Osteocyte (in vitro differentiated cells): ENCODE measurements at regions not wholly inside any gene's neighbourhood (a gene's known extent, or its start where the extent isn't known, plus 50 kb on each side); places are given as distances from the start of the nearest gene placed in this dataset.
A peak's percentile ranks its signal among the peaks of the same experiment; 100 is the strongest.

Experiments used
- DNase-seq: peaks from one replicate; pipeline ENCODE4 v3.0.0; 2021; ENCODE audit warnings: mixed read lengths; ENCODE audit not compliant: unreplicated experiment; ENCODE audit errors: extremely low spot score
- H3K27ac Mint-ChIP-seq: one replicate; pipeline ENCODE4 v1.8.0; 2021; ENCODE audit warnings: mild to moderate bottlenecking, mixed read lengths; ENCODE audit not compliant: unreplicated experiment
- H3K27me3 Mint-ChIP-seq: one replicate; pipeline ENCODE4 v1.8.0; 2021; ENCODE audit warnings: mixed read lengths; ENCODE audit not compliant: unreplicated experiment
- H3K36me3 Mint-ChIP-seq: one replicate; pipeline ENCODE4 v1.8.0; 2021; ENCODE audit warnings: mixed read lengths; ENCODE audit not compliant: unreplicated experiment
- H3K4me1 Mint-ChIP-seq: one replicate; pipeline ENCODE4 v1.8.0; 2021; ENCODE audit warnings: mixed read lengths; ENCODE audit not compliant: unreplicated experiment
- H3K4me3 Mint-ChIP-seq: one replicate; pipeline ENCODE4 v1.8.0; 2021; ENCODE audit warnings: mild to moderate bottlenecking, moderate library complexity, mixed read lengths; ENCODE audit not compliant: unreplicated experiment
- H3K9me3 Mint-ChIP-seq: one replicate; pipeline ENCODE4 v1.8.0; 2021; ENCODE audit warnings: mixed read lengths; ENCODE audit not compliant: unreplicated experiment
- TF ChIP-seq, protein P1 (sequence below): fragments of 200-600 bp; sonication (generic); IDR thresholded peaks from 2 replicates; pipeline ENCODE4 v1.5.0; 2021; ENCODE audit warnings: antibody characterized with exemption, mild to moderate bottlenecking, moderate library complexity

- DNase-seq = no peak
- H3K4me1 Mint-ChIP-seq = peaks cover 30% of the 10 kb centered on the region
- H3K9me3 Mint-ChIP-seq = no peaks in the 10 kb centered on the region
- no peak overlapping the region for H3K4me3 Mint-ChIP-seq
- TF ChIP-seq, protein P1, sequence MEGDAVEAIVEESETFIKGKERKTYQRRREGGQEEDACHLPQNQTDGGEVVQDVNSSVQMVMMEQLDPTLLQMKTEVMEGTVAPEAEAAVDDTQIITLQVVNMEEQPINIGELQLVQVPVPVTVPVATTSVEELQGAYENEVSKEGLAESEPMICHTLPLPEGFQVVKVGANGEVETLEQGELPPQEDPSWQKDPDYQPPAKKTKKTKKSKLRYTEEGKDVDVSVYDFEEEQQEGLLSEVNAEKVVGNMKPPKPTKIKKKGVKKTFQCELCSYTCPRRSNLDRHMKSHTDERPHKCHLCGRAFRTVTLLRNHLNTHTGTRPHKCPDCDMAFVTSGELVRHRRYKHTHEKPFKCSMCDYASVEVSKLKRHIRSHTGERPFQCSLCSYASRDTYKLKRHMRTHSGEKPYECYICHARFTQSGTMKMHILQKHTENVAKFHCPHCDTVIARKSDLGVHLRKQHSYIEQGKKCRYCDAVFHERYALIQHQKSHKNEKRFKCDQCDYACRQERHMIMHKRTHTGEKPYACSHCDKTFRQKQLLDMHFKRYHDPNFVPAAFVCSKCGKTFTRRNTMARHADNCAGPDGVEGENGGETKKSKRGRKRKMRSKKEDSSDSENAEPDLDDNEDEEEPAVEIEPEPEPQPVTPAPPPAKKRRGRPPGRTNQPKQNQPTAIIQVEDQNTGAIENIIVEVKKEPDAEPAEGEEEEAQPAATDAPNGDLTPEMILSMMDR = no peak
- no peaks in the 10 kb centered on the region for H3K36me3 Mint-ChIP-seq
- H3K27ac Mint-ChIP-seq = no peak overlapping the region
- no peaks in the 10 kb centered on the region for H3K27me3 Mint-ChIP-seq
Measured at GRCh38 chr4:17068891-17069290, 170.4 kb upstream of the LDB2 start.

- Mint-ChIP-seq H3K4me1 (peaks cover 35% of the 10 kb centered on the region), H3K9me3 (no peaks in the 10 kb centered on the region), H3K27me3 (no peaks in the 10 kb centered on the region), H3K4me3 (no peak overlapping the region), H3K27ac (no peak overlapping the region), H3K36me3 (no peaks in the 10 kb centered on the region)
- TF ChIP-seq, protein P1 = no peak
- no peak for DNase-seq
Measured at GRCh38 chr4:17068392-17068791, 169.9 kb upstream of the LDB2 start.

DNA sequence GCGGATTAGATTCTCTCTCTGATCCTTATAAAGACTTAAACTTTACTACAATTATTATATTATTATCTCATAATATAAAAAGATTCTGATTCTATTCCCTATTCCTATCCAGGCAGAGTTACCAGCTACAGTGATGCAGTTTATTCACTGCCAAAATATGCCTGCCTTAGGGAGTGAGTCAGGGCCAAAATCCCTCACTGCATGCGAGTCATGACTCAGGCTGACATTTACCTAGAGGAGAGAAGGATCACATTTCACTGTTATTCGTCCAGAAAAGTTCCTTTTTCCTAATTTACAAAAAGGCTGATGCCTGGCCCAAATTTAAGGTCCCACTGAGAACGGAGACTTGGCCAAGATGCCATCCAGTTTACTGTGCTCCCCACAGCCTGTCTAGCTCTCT, 168.5 kb upstream of the LDB2 start:
- peaks cover 35% of the 10 kb centered on the region for H3K4me1 Mint-ChIP-seq
- H3K36me3 Mint-ChIP-seq = no peaks in the 10 kb centered on the region
- H3K9me3 Mint-ChIP-seq = no peaks in the 10 kb centered on the region
- TF ChIP-seq, protein P1 = no peak
- no peaks in the 10 kb centered on the region for H3K27me3 Mint-ChIP-seq
- no peak overlapping the region for H3K4me3 Mint-ChIP-seq
- peak overlapping the region; percentile 63 for H3K27ac Mint-ChIP-seq
- no peak for DNase-seq

- no peaks in the 10 kb centered on the region for H3K36me3 Mint-ChIP-seq
- no peak for DNase-seq
- H3K9me3 Mint-ChIP-seq = no peaks in the 10 kb centered on the region
- H3K4me1 Mint-ChIP-seq = peaks cover 37% of the 10 kb centered on the region
- no peaks in the 10 kb centered on the region for H3K27me3 Mint-ChIP-seq
- TF ChIP-seq, protein P1 = no peak
- H3K4me3 Mint-ChIP-seq = no peak overlapping the region
- peak overlapping the region; percentile 61 for H3K27ac Mint-ChIP-seq
Measured at GRCh38 chr4:17066236-17066635, 167.8 kb upstream of the LDB2 start.

DNA sequence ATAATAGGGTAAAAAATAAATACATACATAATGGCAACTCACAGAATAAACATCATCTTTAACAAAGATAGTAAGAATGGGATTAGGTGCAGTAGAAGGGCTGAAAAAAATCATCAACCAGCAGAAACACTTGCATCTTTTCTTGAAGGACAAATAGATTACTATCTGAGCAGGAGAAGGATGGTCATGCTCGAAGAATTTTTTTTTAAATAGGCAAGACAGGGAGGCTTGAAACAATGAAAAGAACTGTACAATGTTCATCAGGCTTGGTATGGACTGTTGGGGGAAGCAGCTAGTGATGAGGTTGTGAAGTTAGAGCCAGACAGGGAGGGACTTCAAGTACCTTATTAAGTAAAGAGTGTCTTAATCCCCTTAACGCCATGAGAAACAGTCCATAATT, 167.4 kb upstream of the LDB2 start:
- Mint-ChIP-seq H3K36me3 (no peaks in the 10 kb centered on the region), H3K27ac (no peak overlapping the region), H3K9me3 (no peaks in the 10 kb centered on the region), H3K27me3 (no peaks in the 10 kb centered on the region), H3K4me1 (peaks cover 40% of the 10 kb centered on the region), H3K4me3 (no peak overlapping the region)
- DNase-seq = no peak
- TF ChIP-seq, protein P1 = no peak
